ENCODE measurements at regions not wholly inside any gene's neighbourhood (a gene's known extent, or its start where the extent isn't known, plus 50 kb on each side); places are given as distances from the start of the nearest gene placed in this dataset.

DNA sequence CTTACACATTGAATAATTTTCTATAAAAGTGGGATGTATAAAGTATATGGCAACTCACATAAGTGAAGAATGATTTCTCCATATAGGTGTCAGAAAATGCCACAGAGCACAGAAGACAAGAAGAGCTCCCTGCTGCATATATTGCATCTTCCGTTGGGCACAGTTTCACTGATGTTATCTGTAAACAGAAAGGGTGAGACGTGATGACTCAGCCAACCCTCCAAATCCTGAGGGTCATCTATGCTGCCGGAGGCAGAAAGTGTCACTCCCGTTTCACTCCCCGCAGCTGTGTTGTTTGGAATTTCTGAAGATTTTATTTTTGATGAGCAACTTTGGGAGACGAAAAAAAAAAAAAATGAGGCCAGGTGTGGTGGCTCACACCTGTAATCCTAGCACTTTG, 644.1 kb downstream of the C6orf118 start:
- Histone ChIP-seq H3K4me1 (ENCODE audit: insufficient read depth) (no peaks in the 10 kb centered on the region), H3K27me3 (no peaks in the 10 kb centered on the region), H3K36me3 (replicated peaks; ENCODE audit: insufficient read depth, low read depth) (no peaks in the 10 kb centered on the region), H4K20me1 (ENCODE audit: insufficient read depth, poor library complexity, severe bottlenecking) (no peaks in the 10 kb centered on the region), H3K79me2 (no peaks in the 10 kb centered on the region), H2AFZ (no peak overlapping the region), H3K27ac (no peak overlapping the region), H3K9me2 (replicated peaks; ENCODE audit: insufficient read depth) (no peaks in the 10 kb centered on the region), H3K4me3 (no peak overlapping the region), H3K4me2 (no peak overlapping the region), H3K9me3 (ENCODE audit: low read depth) (no peaks in the 10 kb centered on the region)
- TF ChIP-seq CTCF (IDR thresholded peaks at IDR 0.05; ENCODE audit: poor library complexity) (no peak), EZH2phosphoT487 (IDR thresholded peaks at IDR 0.05; ENCODE audit: low read depth, severe bottlenecking, unreplicated experiment) (no peak), EZH2 (IDR thresholded peaks at IDR 0.05; ENCODE audit: borderline replicate concordance) (no peak)
- DNase-seq (ENCODE audit: low spot score), result no peak
- 58% methylated on average over 6 of the region's 6 CpGs for WGBS (ENCODE audit: low lambda C conversion rate, missing lambda C conversion rate)

- Histone ChIP-seq H3K27ac (no peak overlapping the region), H2AFZ (no peak overlapping the region), H3K79me2 (no peaks in the 10 kb centered on the region), H3K36me3 (replicated peaks; ENCODE audit: insufficient read depth, low read depth) (no peaks in the 10 kb centered on the region), H3K9me2 (replicated peaks; ENCODE audit: insufficient read depth) (no peaks in the 10 kb centered on the region), H4K20me1 (ENCODE audit: insufficient read depth, poor library complexity, severe bottlenecking) (no peaks in the 10 kb centered on the region), H3K4me3 (no peak overlapping the region), H3K9me3 (ENCODE audit: low read depth) (no peaks in the 10 kb centered on the region), H3K4me1 (ENCODE audit: insufficient read depth) (no peaks in the 10 kb centered on the region), H3K27me3 (no peaks in the 10 kb centered on the region), H3K4me2 (no peak overlapping the region)
- DNase-seq (ENCODE audit: low spot score), result no peak
- TF ChIP-seq CTCF (IDR thresholded peaks at IDR 0.05; ENCODE audit: poor library complexity) (no peak), EZH2 (IDR thresholded peaks at IDR 0.05; ENCODE audit: borderline replicate concordance) (no peak), EZH2phosphoT487 (IDR thresholded peaks at IDR 0.05; ENCODE audit: low read depth, severe bottlenecking, unreplicated experiment) (no peak)
- WGBS (ENCODE audit: low lambda C conversion rate, missing lambda C conversion rate), result 88% methylated on average over 5 of the region's 5 CpGs
Observed at GRCh38 chr6:164663634-164664033, 645.8 kb downstream of the C6orf118 start.

DNA sequence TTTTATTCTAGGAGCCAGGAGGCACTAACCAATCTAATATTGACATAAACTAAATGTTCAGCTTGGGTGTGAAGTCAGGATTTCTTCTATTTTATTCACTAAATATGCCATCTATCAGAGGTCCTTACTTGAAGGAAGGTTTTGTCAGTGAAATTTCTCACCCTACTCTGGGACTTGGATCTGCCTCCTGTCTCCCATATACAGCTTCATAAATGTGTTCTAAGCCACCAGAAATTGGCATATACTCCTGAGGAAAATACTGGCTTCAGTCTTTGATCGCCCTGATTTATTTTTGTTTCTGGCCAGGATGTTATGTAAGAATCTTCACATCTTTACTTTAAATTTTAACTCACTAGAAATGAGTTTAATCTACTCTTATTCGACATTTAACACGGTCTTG, 647.7 kb downstream of the C6orf118 start:
- Histone ChIP-seq H3K9me2 (replicated peaks; ENCODE audit: insufficient read depth) (no peaks in the 10 kb centered on the region), H3K27ac (no peak overlapping the region), H4K20me1 (ENCODE audit: insufficient read depth, poor library complexity, severe bottlenecking) (no peaks in the 10 kb centered on the region), H3K4me3 (no peak overlapping the region), H2AFZ (no peak overlapping the region), H3K9me3 (ENCODE audit: low read depth) (no peaks in the 10 kb centered on the region), H3K4me2 (no peak overlapping the region), H3K4me1 (ENCODE audit: insufficient read depth) (no peaks in the 10 kb centered on the region), H3K36me3 (replicated peaks; ENCODE audit: insufficient read depth, low read depth) (no peaks in the 10 kb centered on the region), H3K79me2 (no peaks in the 10 kb centered on the region), H3K27me3 (no peaks in the 10 kb centered on the region)
- TF ChIP-seq EZH2 (IDR thresholded peaks at IDR 0.05; ENCODE audit: borderline replicate concordance), result no peak
- TF ChIP-seq CTCF (IDR thresholded peaks at IDR 0.05; ENCODE audit: poor library complexity), result no peak
- TF ChIP-seq EZH2phosphoT487 (IDR thresholded peaks at IDR 0.05; ENCODE audit: low read depth, severe bottlenecking, unreplicated experiment), result no peak
- 87% methylated on average over 3 of the region's 3 CpGs for WGBS (ENCODE audit: low lambda C conversion rate, missing lambda C conversion rate)
- DNase-seq (ENCODE audit: low spot score), result no peak

GRCh38 chr6:164660781-164661180, 648.6 kb downstream of the C6orf118 start:
- WGBS (ENCODE audit: low lambda C conversion rate, missing lambda C conversion rate), result 93% methylated on average over 1 of the region's 1 CpG

More at GRCh38 chr6:164660781-164661180, 648.6 kb downstream of the C6orf118 start:
- TF ChIP-seq EZH2phosphoT487 (IDR thresholded peaks at IDR 0.05; ENCODE audit: low read depth, severe bottlenecking, unreplicated experiment) (no peak), EZH2 (IDR thresholded peaks at IDR 0.05; ENCODE audit: borderline replicate concordance) (no peak), CTCF (IDR thresholded peaks at IDR 0.05; ENCODE audit: poor library complexity) (no peak)
- Histone ChIP-seq H4K20me1 (ENCODE audit: insufficient read depth, poor library complexity, severe bottlenecking) (no peaks in the 10 kb centered on the region), H3K27ac (no peak overlapping the region), H3K9me3 (ENCODE audit: low read depth) (no peaks in the 10 kb centered on the region), H3K4me2 (no peak overlapping the region), H3K4me1 (ENCODE audit: insufficient read depth) (no peaks in the 10 kb centered on the region), H3K9me2 (replicated peaks; ENCODE audit: insufficient read depth) (no peaks in the 10 kb centered on the region), H3K36me3 (replicated peaks; ENCODE audit: insufficient read depth, low read depth) (no peaks in the 10 kb centered on the region), H3K4me3 (no peak overlapping the region), H3K79me2 (no peaks in the 10 kb centered on the region), H2AFZ (no peak overlapping the region), H3K27me3 (no peaks in the 10 kb centered on the region)
- DNase-seq (ENCODE audit: low spot score), result no peak
